Uterus (tissue), 2 donors: ENCODE measurements at regions not wholly inside any gene's neighbourhood (a gene's known extent, or its start where the extent isn't known, plus 50 kb on each side); places are given as distances from the start of the nearest gene placed in this dataset.
"Not testable (repeated sequence)": the region's sequence is repeated elsewhere in the genome, so short reads cannot be mapped to it uniquely, and the experiment has no call there.

ENCODE experiments used
- CTCF ChIP-seq, 4 experiments: fragments of 200-600 bp in 2 of 4; fragments of 450-650 bp in 2 of 4; sonication (generic) in 2 of 4; IDR thresholded peaks; one replicate each; pipeline ENCODE4 v1.5.1; 2016 to 2019; ENCODE audit warnings: antibody characterized with exemption in 4 of 4, mild to moderate bottlenecking in 2 of 4, moderate library complexity in 1 of 4
- POLR2A ChIP-seq, 2 donors: fragments of 450-650 bp; IDR thresholded peaks; one replicate each; pipeline ENCODE4 v1.6.1; 2016; ENCODE audit warnings: antibody characterized with exemption in 2 of 2, mild to moderate bottlenecking in 1 of 2, moderate library complexity in 1 of 2

- TF ChIP-seq CTCF, POLR2A (IDR thresholded peaks at IDR 0.05): not testable (repeated sequence)
Observed at GRCh38 chr7:150054242-150054641, 180.5 kb downstream of the ATP6V0E2 start.
